ENCODE measurements at regions not wholly inside any gene's neighbourhood (a gene's known extent, or its start where the extent isn't known, plus 50 kb on each side); places are given as distances from the start of the nearest gene placed in this dataset.
"Not testable (repeated sequence)": the region's sequence is repeated elsewhere in the genome, so short reads cannot be mapped to it uniquely, and the experiment has no call there.

- CTCF ChIA-PET, result no interaction called here
These were observed 410.3 kb upstream of the PPP1R2C start for GRCh38 chrX:43188296-43188695.

GRCh38 chrX:43211570-43211969 lies 433.6 kb upstream of the PPP1R2C start:
- ChIA-PET POLR2A (no interaction called here), CTCF (no interaction called here)

More at GRCh38 chrX:43188296-43188695, 410.3 kb upstream of the PPP1R2C start:
- POLR2A ChIA-PET, result no interaction called here

- ChIA-PET POLR2A (no interaction called here), CTCF (no interaction called here)
These were observed 437.9 kb upstream of the MAOA start for GRCh38 chrX:43218198-43218597.

- POLR2A ChIA-PET, result no interaction called here
- CTCF ChIA-PET, result no interaction called here
These were observed 431.6 kb upstream of the MAOA start for GRCh38 chrX:43224496-43224895.

GRCh38 chrX:43225626-43226328 lies 430.3 kb upstream of the MAOA start:
- CTCF ChIA-PET, result no interaction called here
- POLR2A ChIA-PET, result no interaction called here

GRCh38 chrX:43238461-43238945 lies 417.6 kb upstream of the MAOA start:
- ChIA-PET CTCF (no interaction called here), POLR2A (no interaction called here)

- ChIA-PET CTCF (no interaction called here), POLR2A (no interaction called here)
These were observed 416.7 kb upstream of the MAOA start for GRCh38 chrX:43239356-43239755.

GRCh38 chrX:43255596-43255995 lies 400.5 kb upstream of the MAOA start:
- ChIA-PET CTCF (no interaction called here), POLR2A (no interaction called here)

- POLR2A ChIA-PET, result no interaction called here
- CTCF ChIA-PET, result no interaction called here
These were observed 389.6 kb upstream of the MAOA start for GRCh38 chrX:43266487-43266886.

- CTCF ChIA-PET, result interaction anchor here (1.2 kb wide), 1 partner anchor 25 kb away, joined by 3 read pairs; no protein-coding TSS in a partner anchor
- POLR2A ChIA-PET, result no interaction called here
These were observed 388.4 kb upstream of the MAOA start for GRCh38 chrX:43267652-43268051.

- ChIA-PET POLR2A (no interaction called here), CTCF (no interaction called here)
These were observed 386.9 kb upstream of the MAOA start for GRCh38 chrX:43269201-43269600.

GRCh38 chrX:43277879-43278278 lies 378.2 kb upstream of the MAOA start:
- ChIA-PET POLR2A (no interaction called here), CTCF (no interaction called here)

GRCh38 chrX:43278440-43278839 lies 377.7 kb upstream of the MAOA start:
- ChIA-PET POLR2A (no interaction called here), CTCF (no interaction called here)

GRCh38 chrX:43279341-43279808 lies 376.7 kb upstream of the MAOA start:
- ChIA-PET POLR2A (no interaction called here), CTCF (no interaction called here)

- POLR2A ChIA-PET, result no interaction called here
- CTCF ChIA-PET, result no interaction called here
These were observed 372.9 kb upstream of the MAOA start for GRCh38 chrX:43283187-43283586.

- POLR2A ChIA-PET, CTCF ChIA-PET: not testable (repeated sequence)
These were observed 344.5 kb upstream of the MAOA start for GRCh38 chrX:43311625-43312024.

- ChIA-PET CTCF (no interaction called here), POLR2A (no interaction called here)
These were observed 343.1 kb upstream of the MAOA start for GRCh38 chrX:43313035-43313434.

GRCh38 chrX:43314525-43314924 lies 341.6 kb upstream of the MAOA start:
- CTCF ChIA-PET, result no interaction called here

GRCh38 chrX:43315622-43316021 lies 340.5 kb upstream of the MAOA start:
- ChIA-PET POLR2A (no interaction called here), CTCF (no interaction called here)

More at GRCh38 chrX:43314525-43314924, 341.6 kb upstream of the MAOA start:
- POLR2A ChIA-PET, result no interaction called here

- POLR2A ChIA-PET, result no interaction called here
- CTCF ChIA-PET, result no interaction called here
These were observed 340.0 kb upstream of the MAOA start for GRCh38 chrX:43316146-43316545.

- CTCF ChIA-PET, result no interaction called here
- POLR2A ChIA-PET, result no interaction called here
These were observed 338.7 kb upstream of the MAOA start for GRCh38 chrX:43317378-43317777.

- CTCF ChIA-PET, result no interaction called here
- POLR2A ChIA-PET, result no interaction called here
These were observed 327.6 kb upstream of the MAOA start for GRCh38 chrX:43328358-43328946.

All from activated CD8-positive, alpha-beta memory T cell treated with anti-CD3 and anti-CD28 coated beads for 36 hours (primary cell).